Prostate gland (tissue), 2 donors: ENCODE measurements at regions not wholly inside any gene's neighbourhood (a gene's known extent, or its start where the extent isn't known, plus 50 kb on each side); places are given as distances from the start of the nearest gene placed in this dataset.

ENCODE experiments used
- DNase-seq: peaks from one replicate; pipeline ENCODE4 v3.0.0-alpha.2; 2019; ENCODE audit warnings: low spot score
- H3K27ac ChIP-seq, 2 donors: fragments of 200-600 bp; sonication (generic); 2 replicates each; pipeline ENCODE4 v1.5.1; 2017 to 2019
- H3K27me3 ChIP-seq: fragments of 200-600 bp; sonication (generic); replicated peaks from 2 replicates; pipeline ENCODE4 v1.5.1; 2019; ENCODE audit not compliant: insufficient read depth
- H3K36me3 ChIP-seq, 2 donors: fragments of 200-600 bp; sonication (generic); 1 replicate in 1 of 2; 2 replicates in 1 of 2; pipeline versions ENCODE4 v1.5.1 to v1.8.1; 2017 to 2019
- H3K4me1 ChIP-seq: fragments of 200-600 bp; sonication (generic); replicated peaks from 2 replicates; pipeline ENCODE4 v1.5.1; 2019
- H3K4me3 ChIP-seq, 2 donors: fragments of 200-600 bp; sonication (generic); 2 replicates each; pipeline ENCODE4 v1.5.1; 2017 to 2019
- H3K9me3 ChIP-seq: fragments of 200-600 bp; sonication (generic); 2 replicates; pipeline ENCODE4 v1.5.1; 2017
- POLR2A ChIP-seq: fragments of 450-650 bp; IDR thresholded peaks from one replicate; pipeline ENCODE4 v1.6.1; 2016; ENCODE audit warnings: antibody characterized with exemption, mild to moderate bottlenecking
- POLR2AphosphoS5 ChIP-seq: sonication (generic); formaldehyde crosslinking; IDR thresholded peaks from one replicate; pipeline ENCODE4 v1.6.1; 2017; ENCODE audit warnings: antibody characterized with exemption
- WGBS: methylation state at CpG from one replicate; pipeline ENCODE4 v1.1.5; 2018; 5-methylcytosine and 5-hydroxymethylcytosine counted together
- intact Hi-C: fragments of 100-400 bp; cut with DNase I; formaldehyde crosslinking; loops from one replicate; pipeline ENCODE4 v1.14.2; 2022
- TF ChIP-seq, protein P1 (sequence below), 4 experiments: fragments of 200-600 bp in 2 of 4; fragments of 450-650 bp in 2 of 4; sonication (generic) in 2 of 4; IDR thresholded peaks; 1 replicate in 3 of 4; 2 replicates in 1 of 4; pipeline ENCODE4 v1.5.1; 2016 to 2019; ENCODE audit warnings: antibody characterized with exemption in 4 of 4, mild to moderate bottlenecking in 2 of 4, moderate library complexity in 2 of 4

DNA sequence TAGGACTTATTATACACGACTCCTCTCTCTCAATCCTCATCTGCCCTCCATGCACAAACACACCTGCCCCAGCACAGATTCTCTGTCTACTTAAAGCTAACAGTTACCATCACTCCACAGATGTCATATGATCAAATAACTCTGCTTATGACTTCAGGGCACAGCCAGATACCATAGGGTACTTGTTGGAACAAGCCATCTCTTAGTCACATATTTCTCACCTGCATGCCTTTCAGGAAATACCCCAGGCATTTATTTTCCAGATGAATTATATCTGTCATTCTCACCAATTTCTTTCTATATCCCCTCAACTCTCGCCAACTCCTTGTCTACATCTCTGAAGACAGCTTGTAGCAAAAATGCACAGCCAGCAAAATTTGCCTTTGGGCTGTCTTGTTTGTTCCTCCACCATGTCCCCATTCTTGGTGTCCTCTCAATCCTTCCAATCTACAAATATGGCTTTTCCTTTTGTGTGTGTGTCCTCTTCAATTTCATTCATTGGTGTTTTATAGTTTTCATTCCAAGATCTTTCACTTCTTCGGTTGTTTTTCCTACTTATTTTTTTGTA lies 353.9 kb upstream of the CAMK1G start:
- peaks cover 2% of the 10 kb centered on the region for H3K27me3 ChIP-seq
- WGBS, result 56% methylated on average over 3 of the region's 3 CpGs

DNA sequence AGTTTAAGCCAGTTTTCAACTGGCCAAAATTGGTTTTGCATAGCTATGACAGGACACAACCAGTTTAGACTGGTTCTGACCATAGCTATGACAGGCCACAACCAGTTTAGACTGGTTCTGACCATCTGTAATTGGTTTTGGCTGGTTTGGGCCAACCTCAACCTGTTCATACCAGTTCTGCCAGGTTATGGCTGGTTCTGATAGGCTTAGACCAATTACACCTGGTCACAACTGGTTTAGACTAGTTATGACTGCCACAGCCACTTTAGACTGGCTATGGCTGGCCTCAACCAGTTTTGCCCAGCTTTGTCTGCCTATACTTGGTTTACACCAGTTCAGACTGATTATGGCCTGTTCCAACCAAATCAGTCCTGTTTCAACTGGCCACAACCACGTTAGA lies 353.2 kb upstream of the CAMK1G start:
- DNase-seq, result no peak
- Histone ChIP-seq H3K4me1 (no peaks in the 10 kb centered on the region), H3K27ac (no peak overlapping the region), H3K27me3 (peaks cover 2% of the 10 kb centered on the region), H3K9me3 (no peaks in the 10 kb centered on the region), H3K36me3 (no peaks in the 10 kb centered on the region), H3K4me3 (no peak overlapping the region)
- 57% methylated on average over 1 of the region's 1 CpG for WGBS
- TF ChIP-seq, protein P1, sequence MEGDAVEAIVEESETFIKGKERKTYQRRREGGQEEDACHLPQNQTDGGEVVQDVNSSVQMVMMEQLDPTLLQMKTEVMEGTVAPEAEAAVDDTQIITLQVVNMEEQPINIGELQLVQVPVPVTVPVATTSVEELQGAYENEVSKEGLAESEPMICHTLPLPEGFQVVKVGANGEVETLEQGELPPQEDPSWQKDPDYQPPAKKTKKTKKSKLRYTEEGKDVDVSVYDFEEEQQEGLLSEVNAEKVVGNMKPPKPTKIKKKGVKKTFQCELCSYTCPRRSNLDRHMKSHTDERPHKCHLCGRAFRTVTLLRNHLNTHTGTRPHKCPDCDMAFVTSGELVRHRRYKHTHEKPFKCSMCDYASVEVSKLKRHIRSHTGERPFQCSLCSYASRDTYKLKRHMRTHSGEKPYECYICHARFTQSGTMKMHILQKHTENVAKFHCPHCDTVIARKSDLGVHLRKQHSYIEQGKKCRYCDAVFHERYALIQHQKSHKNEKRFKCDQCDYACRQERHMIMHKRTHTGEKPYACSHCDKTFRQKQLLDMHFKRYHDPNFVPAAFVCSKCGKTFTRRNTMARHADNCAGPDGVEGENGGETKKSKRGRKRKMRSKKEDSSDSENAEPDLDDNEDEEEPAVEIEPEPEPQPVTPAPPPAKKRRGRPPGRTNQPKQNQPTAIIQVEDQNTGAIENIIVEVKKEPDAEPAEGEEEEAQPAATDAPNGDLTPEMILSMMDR (IDR thresholded peaks at IDR 0.05), result no peak
- TF ChIP-seq POLR2A (no peak), POLR2AphosphoS5 (no peak)
- intact Hi-C loops, result no loop called here

More for the DNA sequence above, 353.9 kb upstream of the CAMK1G start:
- intact Hi-C loops, result no loop called here
- no peak for DNase-seq
- no peak for TF ChIP-seq POLR2A
- peak; percentile 28 for TF ChIP-seq POLR2AphosphoS5
- TF ChIP-seq, protein P1 (IDR thresholded peaks at IDR 0.05), result no peak
- H3K27ac ChIP-seq, result no peak overlapping the region
- no peaks in the 10 kb centered on the region for H3K36me3 ChIP-seq
- no peaks in the 10 kb centered on the region for H3K4me1 ChIP-seq
- H3K9me3 ChIP-seq, result no peaks in the 10 kb centered on the region
- H3K4me3 ChIP-seq, result no peak overlapping the region

DNA sequence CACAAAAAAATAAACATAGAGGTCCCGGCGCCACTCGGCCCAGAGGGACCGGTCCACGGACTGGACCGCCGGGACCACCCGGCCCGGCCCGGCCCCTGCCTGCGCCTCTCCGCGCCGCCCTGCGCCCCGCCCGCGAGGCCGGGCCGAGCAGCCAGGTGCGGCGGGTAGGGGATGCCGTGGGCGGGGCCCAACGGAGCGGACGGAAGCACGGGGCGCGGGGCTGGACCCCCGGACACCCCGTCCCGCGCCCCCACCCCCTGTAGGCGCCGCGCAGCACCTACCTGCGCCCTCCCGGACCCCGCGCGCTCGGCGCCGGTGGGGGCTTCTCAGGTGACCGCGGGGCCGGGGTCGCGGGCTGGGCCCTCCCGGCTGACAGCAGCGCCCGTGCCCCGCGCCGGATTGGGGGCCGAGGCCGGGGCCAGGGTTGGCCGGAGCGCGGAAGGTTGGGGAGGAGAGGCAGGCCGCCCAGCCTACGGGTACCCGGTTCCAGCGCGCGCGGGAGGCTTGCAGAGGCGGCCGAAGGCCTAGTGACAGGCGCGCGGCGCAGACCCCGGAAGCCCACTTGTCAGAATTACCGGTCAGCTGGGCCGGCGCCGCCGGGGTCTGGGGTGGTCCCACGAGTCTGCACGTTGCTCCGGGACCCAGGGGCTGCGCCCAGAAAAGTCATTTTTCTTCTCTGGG lies 351.9 kb upstream of the CAMK1G start:
- 31% methylated on average over 65 of the region's 84 CpGs for WGBS
- TF ChIP-seq, protein P1 (IDR thresholded peaks at IDR 0.05), result no peak
- no peak for TF ChIP-seq POLR2AphosphoS5
- intact Hi-C loops, result no loop called here

DNA sequence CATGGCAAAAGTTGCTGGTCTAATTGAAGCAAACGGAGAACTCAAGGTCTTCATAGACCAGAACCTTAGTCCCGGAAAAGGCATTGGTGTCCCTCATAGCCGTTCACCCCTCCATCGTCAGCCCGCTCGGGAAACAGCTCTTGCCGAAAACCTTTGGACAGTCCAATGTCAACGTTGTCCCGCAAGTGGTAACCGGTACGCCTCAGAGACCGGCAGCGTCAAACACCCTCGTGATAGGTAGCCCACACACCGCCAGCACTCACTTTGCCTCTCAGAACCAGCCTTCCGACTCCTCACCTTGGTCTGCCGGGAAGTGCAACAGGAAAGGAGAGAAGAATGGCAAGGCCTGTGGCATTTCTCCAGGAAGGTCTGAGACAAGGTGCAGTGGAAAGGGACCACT lies 351.3 kb upstream of the CAMK1G start:
- Histone ChIP-seq H3K4me1 (no peaks in the 10 kb centered on the region), H3K9me3 (no peaks in the 10 kb centered on the region), H3K4me3 (no peak overlapping the region), H3K27ac (no peak overlapping the region), H3K36me3 (no peaks in the 10 kb centered on the region), H3K27me3 (peaks cover 2% of the 10 kb centered on the region)
- 99% methylated on average over 17 of the region's 17 CpGs for WGBS
- intact Hi-C loops, result no loop called here
- DNase-seq, result no peak
- TF ChIP-seq, protein P1 (IDR thresholded peaks at IDR 0.05), result no peak
- no peak for TF ChIP-seq POLR2A
- TF ChIP-seq POLR2AphosphoS5, result no peak

More for the DNA sequence above, 351.9 kb upstream of the CAMK1G start:
- H3K9me3 ChIP-seq, result no peaks in the 10 kb centered on the region
- no peaks in the 10 kb centered on the region for H3K36me3 ChIP-seq
- H3K4me3 ChIP-seq, result no peak overlapping the region
- no peak for DNase-seq
- H3K27me3 ChIP-seq, result peaks cover 2% of the 10 kb centered on the region
- H3K4me1 ChIP-seq, result no peaks in the 10 kb centered on the region
- H3K27ac ChIP-seq, result no peak overlapping the region

DNA sequence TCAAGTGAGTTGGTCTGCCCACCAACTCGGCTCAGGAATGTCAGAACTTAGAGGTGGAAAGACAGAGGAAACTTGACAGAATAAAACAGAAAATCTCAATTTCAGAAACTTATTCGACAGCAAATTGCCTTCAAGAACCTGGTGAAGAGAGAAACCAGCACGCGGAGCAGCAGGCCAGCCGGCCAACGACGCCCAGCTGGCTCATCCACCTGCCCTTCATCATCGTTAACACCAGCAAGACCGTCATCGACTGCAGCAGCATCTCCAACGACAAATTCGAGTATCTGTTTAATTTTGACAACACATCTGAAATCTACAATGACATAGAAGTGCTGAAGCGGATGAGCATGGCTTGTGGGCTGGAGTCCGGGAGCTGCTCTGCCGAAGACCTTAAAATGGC lies 350.8 kb upstream of the CAMK1G start:
- Histone ChIP-seq H3K9me3 (no peaks in the 10 kb centered on the region), H3K36me3 (no peaks in the 10 kb centered on the region), H3K27me3 (peaks cover 2% of the 10 kb centered on the region), H3K4me3 (no peak overlapping the region), H3K27ac (no peak overlapping the region), H3K4me1 (no peaks in the 10 kb centered on the region)
- no peak for TF ChIP-seq POLR2AphosphoS5
- 96% methylated on average over 15 of the region's 15 CpGs for WGBS
- no peak for DNase-seq
- intact Hi-C loops, result no loop called here
